VCaP (cell line): ENCODE measurements at regions not wholly inside any gene's neighbourhood (a gene's known extent, or its start where the extent isn't known, plus 50 kb on each side); places are given as distances from the start of the nearest gene placed in this dataset.
A peak's percentile ranks its signal among the peaks of the same experiment; 100 is the strongest.

Experiments used
- H3K27ac ChIP-seq: fragments of 450-650 bp; 2 replicates; pipeline ENCODE4 v1.5.1; 2017
- TF ChIP-seq, protein P1 (sequence below): fragments of 450-650 bp; conservative IDR thresholded peaks from 2 replicates; pipeline ENCODE4 v1.5.1; 2017; ENCODE audit warnings: mild to moderate bottlenecking, moderate library complexity

- TF ChIP-seq, protein P1, sequence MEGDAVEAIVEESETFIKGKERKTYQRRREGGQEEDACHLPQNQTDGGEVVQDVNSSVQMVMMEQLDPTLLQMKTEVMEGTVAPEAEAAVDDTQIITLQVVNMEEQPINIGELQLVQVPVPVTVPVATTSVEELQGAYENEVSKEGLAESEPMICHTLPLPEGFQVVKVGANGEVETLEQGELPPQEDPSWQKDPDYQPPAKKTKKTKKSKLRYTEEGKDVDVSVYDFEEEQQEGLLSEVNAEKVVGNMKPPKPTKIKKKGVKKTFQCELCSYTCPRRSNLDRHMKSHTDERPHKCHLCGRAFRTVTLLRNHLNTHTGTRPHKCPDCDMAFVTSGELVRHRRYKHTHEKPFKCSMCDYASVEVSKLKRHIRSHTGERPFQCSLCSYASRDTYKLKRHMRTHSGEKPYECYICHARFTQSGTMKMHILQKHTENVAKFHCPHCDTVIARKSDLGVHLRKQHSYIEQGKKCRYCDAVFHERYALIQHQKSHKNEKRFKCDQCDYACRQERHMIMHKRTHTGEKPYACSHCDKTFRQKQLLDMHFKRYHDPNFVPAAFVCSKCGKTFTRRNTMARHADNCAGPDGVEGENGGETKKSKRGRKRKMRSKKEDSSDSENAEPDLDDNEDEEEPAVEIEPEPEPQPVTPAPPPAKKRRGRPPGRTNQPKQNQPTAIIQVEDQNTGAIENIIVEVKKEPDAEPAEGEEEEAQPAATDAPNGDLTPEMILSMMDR, result no peak
- H3K27ac ChIP-seq, result no peak overlapping the region
Observed at GRCh38 chr1:69290291-69290690, 277.4 kb upstream of the LRRC7 start.

DNA sequence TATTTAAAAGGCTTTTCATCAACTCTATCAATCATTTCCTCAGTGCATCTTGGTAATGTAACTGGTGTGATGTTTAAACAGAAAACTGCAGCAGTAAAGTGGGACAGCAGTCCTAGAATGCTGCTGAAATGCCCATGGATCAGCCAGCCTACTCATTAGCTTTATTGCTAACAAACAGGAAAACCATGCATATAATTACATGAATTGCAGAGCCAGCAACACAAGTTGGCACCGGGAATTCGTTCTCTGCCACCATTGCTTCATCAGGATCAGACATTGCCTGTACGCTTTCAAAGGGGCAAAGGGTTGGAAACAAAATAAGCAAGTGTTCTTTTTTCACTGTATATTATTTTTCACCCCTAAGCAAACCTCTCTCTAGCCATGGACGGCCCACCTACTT lies 276.2 kb upstream of the LRRC7 start:
- TF ChIP-seq, protein P1, result no peak
- no peak overlapping the region for H3K27ac ChIP-seq

- no peak overlapping the region for H3K27ac ChIP-seq
- TF ChIP-seq, protein P1, result no peak
Observed at GRCh38 chr1:69292833-69293232, 274.9 kb upstream of the LRRC7 start.

- TF ChIP-seq, protein P1, result no peak
- peak overlapping the region; percentile 69 for H3K27ac ChIP-seq
Observed at GRCh38 chr1:69294171-69294570, 273.6 kb upstream of the LRRC7 start.

DNA sequence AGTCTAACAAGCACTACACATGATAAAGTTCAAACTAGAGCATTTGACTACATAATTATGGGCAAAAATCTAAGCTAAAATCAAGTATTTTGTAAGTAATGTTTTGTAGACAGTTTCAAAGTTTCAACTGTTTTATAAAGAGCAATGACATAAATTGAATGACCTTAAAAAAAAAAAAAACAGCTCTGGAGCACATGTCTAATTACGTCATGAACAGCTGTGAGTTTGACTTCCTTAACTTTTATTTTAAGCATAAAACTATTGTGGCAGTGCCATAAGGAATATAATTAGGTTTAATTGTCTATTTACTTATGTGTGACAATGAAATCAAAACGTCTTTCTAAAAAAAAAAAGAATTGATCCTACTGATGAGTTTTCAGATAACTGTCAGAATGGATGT lies 272.5 kb upstream of the LRRC7 start:
- H3K27ac ChIP-seq, result peak overlapping the region; percentile 69
- TF ChIP-seq, protein P1, result no peak

- no peak overlapping the region for H3K27ac ChIP-seq
- TF ChIP-seq, protein P1, result no peak
Observed at GRCh38 chr1:69305621-69306020, 262.1 kb upstream of the LRRC7 start.

- H3K27ac ChIP-seq, result no peak overlapping the region
- TF ChIP-seq, protein P1, result no peak
Observed at GRCh38 chr1:69312055-69312732, 255.5 kb upstream of the LRRC7 start.
